Endothelial cell of umbilical vein (primary cell): ENCODE measurements at regions not wholly inside any gene's neighbourhood (a gene's known extent, or its start where the extent isn't known, plus 50 kb on each side); places are given as distances from the start of the nearest gene placed in this dataset.

Experiments
- EZH2 ChIP-seq: IDR thresholded peaks from 2 replicates; pipeline ENCODE4 v1.6.1; 2012; ENCODE audit warnings: borderline replicate concordance, low read depth, mild to moderate bottlenecking, moderate library complexity, low read length, inconsistent platforms; ENCODE audit not compliant: severe bottlenecking
- MYC ChIP-seq: IDR thresholded peaks from one replicate; pipeline ENCODE4 v1.6.1; 2011; ENCODE audit warnings: mild to moderate bottlenecking, low read depth, low read length
- POLR2A ChIP-seq: IDR thresholded peaks from 2 replicates; pipeline ENCODE4 v1.6.1; 2012; ENCODE audit warnings: low read depth, mild to moderate bottlenecking, control low read depth, low read length
- POLR2AphosphoS5 ChIP-seq: IDR thresholded peaks from 2 replicates; pipeline ENCODE4 v1.6.1; 2012; ENCODE audit warnings: low read depth, mild to moderate bottlenecking, control low read depth, low read length, moderate library complexity; ENCODE audit not compliant: insufficient read depth
- TF ChIP-seq, protein P1 (sequence below), 2 donors: IDR thresholded peaks; 1 replicate in 1 of 2; 2 replicates in 1 of 2; pipeline ENCODE4 v1.5.1; 2011; ENCODE audit warnings: low read length in 2 of 2, mild to moderate bottlenecking in 2 of 2, moderate library complexity in 2 of 2, control low read depth in 1 of 2, inconsistent platforms in 1 of 2, low read depth in 1 of 2; ENCODE audit not compliant: insufficient read depth in 1 of 2; ENCODE audit errors: extremely low read depth in 1 of 2

DNA sequence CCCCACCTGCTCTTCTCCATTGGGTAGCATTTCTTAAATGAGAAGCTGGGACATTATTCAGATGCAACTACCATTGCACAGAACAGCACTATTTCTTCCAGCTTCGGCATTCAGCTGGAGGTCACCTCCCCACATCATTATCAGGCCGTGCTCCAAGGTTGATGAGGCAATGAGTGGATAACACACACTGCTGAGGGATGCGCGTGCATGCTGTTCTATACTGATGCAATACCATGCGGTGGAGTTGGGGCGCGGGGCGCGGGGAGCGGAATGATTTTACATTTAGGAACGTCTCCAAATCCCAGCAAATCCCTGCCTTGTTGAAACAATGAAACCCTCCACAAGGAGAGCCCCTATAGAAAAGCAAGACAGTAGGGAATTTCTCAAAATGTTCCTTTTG is 283.4 kb downstream of the GRIN2B start:
- no peak for TF ChIP-seq POLR2AphosphoS5
- TF ChIP-seq POLR2A, result no peak
- TF ChIP-seq, protein P1, sequence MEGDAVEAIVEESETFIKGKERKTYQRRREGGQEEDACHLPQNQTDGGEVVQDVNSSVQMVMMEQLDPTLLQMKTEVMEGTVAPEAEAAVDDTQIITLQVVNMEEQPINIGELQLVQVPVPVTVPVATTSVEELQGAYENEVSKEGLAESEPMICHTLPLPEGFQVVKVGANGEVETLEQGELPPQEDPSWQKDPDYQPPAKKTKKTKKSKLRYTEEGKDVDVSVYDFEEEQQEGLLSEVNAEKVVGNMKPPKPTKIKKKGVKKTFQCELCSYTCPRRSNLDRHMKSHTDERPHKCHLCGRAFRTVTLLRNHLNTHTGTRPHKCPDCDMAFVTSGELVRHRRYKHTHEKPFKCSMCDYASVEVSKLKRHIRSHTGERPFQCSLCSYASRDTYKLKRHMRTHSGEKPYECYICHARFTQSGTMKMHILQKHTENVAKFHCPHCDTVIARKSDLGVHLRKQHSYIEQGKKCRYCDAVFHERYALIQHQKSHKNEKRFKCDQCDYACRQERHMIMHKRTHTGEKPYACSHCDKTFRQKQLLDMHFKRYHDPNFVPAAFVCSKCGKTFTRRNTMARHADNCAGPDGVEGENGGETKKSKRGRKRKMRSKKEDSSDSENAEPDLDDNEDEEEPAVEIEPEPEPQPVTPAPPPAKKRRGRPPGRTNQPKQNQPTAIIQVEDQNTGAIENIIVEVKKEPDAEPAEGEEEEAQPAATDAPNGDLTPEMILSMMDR (IDR thresholded peaks at IDR 0.05; ENCODE audit: extremely low read depth in 1 of 2, insufficient read depth in 1 of 2, low read depth in 1 of 2, low read length in 2 of 2), result no peak
- no peak for TF ChIP-seq EZH2
- no peak for TF ChIP-seq MYC
